GM13977 (cell line): ENCODE measurements at regions not wholly inside any gene's neighbourhood (a gene's known extent, or its start where the extent isn't known, plus 50 kb on each side); places are given as distances from the start of the nearest gene placed in this dataset.
"Not testable (repeated sequence)": the region's sequence is repeated elsewhere in the genome, so short reads cannot be mapped to it uniquely, and the experiment has no call there.

Experiments
- DNase-seq: peaks from one replicate; pipeline ENCODE4 v3.0.0; 2012; ENCODE audit warnings: low spot score
- in situ Hi-C: fragments of 300-500 bp; cut with MboI; formaldehyde crosslinking; loops from one replicate; pipeline ENCODE4 v1.12.0; 2022; ENCODE audit warnings: low sequenced_read_pairs, low pct_unique_long_range_greater_than_20kb, mixed read lengths, inconsistent platforms; ENCODE audit not compliant: unreplicated experiment
- TF ChIP-seq, protein P1 (sequence below): IDR thresholded peaks from 2 replicates; pipeline ENCODE4 v1.5.1; 2012; ENCODE audit warnings: mild to moderate bottlenecking, control low read depth; ENCODE audit not compliant: insufficient read depth; ENCODE audit errors: extremely low read depth, missing control alignments

GRCh38 chr5:52624291-52624690 is 163.4 kb upstream of the ITGA1 start:
- TF ChIP-seq, protein P1, sequence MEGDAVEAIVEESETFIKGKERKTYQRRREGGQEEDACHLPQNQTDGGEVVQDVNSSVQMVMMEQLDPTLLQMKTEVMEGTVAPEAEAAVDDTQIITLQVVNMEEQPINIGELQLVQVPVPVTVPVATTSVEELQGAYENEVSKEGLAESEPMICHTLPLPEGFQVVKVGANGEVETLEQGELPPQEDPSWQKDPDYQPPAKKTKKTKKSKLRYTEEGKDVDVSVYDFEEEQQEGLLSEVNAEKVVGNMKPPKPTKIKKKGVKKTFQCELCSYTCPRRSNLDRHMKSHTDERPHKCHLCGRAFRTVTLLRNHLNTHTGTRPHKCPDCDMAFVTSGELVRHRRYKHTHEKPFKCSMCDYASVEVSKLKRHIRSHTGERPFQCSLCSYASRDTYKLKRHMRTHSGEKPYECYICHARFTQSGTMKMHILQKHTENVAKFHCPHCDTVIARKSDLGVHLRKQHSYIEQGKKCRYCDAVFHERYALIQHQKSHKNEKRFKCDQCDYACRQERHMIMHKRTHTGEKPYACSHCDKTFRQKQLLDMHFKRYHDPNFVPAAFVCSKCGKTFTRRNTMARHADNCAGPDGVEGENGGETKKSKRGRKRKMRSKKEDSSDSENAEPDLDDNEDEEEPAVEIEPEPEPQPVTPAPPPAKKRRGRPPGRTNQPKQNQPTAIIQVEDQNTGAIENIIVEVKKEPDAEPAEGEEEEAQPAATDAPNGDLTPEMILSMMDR = no peak
- in situ Hi-C loops = no loop called here
- DNase-seq = no peak

DNA sequence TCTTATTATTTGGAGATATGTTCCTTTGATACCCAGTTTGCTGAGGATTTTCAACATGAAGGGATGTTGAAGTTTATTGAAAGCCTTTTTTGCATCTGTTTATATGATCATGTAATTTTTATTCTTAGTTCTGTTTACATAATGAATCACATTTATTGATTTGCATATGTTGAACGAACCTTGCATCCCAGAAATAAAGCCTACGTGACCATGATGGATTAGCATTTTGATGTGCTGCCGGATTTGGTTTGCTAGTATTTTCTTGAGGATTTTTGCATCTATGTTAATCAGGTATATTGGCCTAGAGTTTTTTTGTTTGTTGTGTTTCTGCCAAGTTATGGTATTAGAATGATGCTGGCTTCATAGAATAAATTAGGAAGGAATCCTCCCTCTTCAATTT is 161.4 kb upstream of the ITGA1 start:
- no peak for DNase-seq
- TF ChIP-seq, protein P1 = no peak
- in situ Hi-C loops = no loop called here

DNA sequence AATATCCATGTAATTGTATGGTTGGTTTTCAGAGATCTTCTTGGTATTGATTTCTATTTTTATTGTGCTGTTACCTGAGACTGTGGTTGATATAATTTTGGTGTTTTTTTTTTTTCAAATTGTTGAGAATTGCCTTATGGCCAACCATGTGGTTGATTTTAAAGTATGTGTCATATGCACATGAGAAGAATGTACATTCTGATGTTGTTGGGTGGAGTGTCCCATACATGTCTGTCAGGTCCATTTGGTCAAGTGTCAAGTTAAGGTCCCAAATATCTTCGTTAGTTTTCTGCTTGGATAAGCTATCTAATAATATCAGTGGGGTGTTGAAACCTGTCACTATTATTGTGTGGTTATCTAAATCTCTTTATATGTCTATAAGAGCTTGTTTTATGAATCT is 160.0 kb upstream of the ITGA1 start:
- DNase-seq = no peak
- TF ChIP-seq, protein P1 = no peak
- in situ Hi-C loops = no loop called here

DNA sequence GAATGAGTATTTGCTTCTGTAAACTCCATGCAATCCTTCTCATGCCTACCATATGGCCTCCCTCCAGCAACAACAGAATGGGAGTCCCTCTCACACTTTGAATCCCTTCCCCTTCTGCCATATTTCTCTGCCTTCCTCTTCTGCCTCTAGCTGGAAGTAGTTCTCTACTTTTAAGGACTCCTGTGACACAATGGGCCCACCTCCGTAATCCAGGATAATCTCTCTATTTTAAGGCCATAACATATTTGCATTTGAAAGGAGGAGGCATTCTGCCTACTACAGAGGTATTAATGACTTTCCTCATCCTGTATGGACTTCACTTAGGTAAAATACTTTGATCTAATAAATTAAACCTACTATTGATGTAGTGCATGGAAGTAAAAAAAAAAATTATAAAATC is 155.4 kb upstream of the ITGA1 start:
- DNase-seq = no peak
- TF ChIP-seq, protein P1 = no peak
- in situ Hi-C loops = no loop called here

GRCh38 chr5:52634171-52634570 is 153.5 kb upstream of the ITGA1 start:
- in situ Hi-C loops, DNase-seq: not testable (repeated sequence)

DNA sequence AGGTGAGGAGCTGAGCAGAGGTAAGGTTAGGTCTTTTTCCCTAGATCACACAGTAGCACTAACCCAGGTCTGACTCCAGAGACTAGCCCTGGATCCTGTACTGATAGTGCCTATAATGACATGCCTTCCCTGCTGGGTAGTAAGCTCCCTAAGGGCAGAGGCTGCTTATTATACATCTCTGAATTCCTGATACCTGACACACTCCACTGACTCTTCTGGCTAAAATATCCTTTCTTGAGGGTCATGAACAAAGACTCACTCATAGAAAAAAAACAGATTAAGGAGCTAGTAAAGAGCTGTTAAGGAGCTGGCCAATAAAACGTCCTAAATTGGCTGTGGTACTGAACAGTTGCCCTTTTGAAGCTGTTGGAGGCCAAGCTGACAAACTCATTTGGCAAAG is 149.0 kb upstream of the ITGA1 start:
- DNase-seq = no peak
- TF ChIP-seq, protein P1 = no peak
- in situ Hi-C loops = no loop called here

DNA sequence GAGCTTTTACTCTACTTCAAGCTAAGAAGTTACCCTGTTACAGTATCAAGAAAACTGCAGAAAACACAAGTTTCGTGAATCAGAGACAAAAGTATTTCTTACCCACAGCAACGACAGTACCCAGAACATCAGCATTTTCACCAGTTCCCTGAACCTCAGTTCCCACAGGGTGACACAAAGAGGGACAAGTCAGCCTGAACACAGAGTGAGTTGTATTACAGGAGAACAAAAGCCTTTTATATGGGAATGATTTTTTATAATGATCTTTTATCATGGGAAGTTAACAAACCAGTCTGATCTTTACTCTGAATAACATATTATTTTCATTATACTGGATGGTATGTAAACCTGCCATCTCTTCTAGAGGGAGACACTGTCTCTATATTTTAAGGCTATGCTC is 139.0 kb upstream of the ITGA1 start:
- DNase-seq = no peak
- TF ChIP-seq, protein P1 = no peak
- in situ Hi-C loops = no loop called here
